Vagina (tissue), 2 donors: ENCODE measurements at regions not wholly inside any gene's neighbourhood (a gene's known extent, or its start where the extent isn't known, plus 50 kb on each side); places are given as distances from the start of the nearest gene placed in this dataset.

Experiments
- DNase-seq, 2 donors: peaks; one replicate each; pipeline ENCODE4 v3.0.0-alpha.2; 2017; ENCODE audit errors: extremely low spot score in 2 of 2
- H3K27ac ChIP-seq: fragments of 200-600 bp; sonication (generic); one replicate; pipeline ENCODE4 v1.5.1; 2019
- H3K27me3 ChIP-seq: fragments of 200-600 bp; sonication (generic); one replicate; pipeline ENCODE4 v1.5.1; 2019
- H3K36me3 ChIP-seq, 2 donors: fragments of 200-600 bp; sonication (generic); one replicate each; pipeline ENCODE4 v1.5.1; 2017 to 2019
- H3K4me1 ChIP-seq: fragments of 200-600 bp; sonication (generic); one replicate; pipeline ENCODE4 v1.5.1; 2019
- H3K4me3 ChIP-seq, 2 donors: fragments of 200-600 bp; sonication (generic); 1 replicate in 1 of 2; 2 replicates in 1 of 2; pipeline ENCODE4 v1.5.1; 2016 to 2019
- H3K9me3 ChIP-seq: fragments of 200-600 bp; sonication (generic); one replicate; pipeline ENCODE4 v1.5.1; 2019
- POLR2A ChIP-seq, 2 donors: fragments of 450-650 bp; IDR thresholded peaks; one replicate each; pipeline ENCODE4 v1.6.1; 2017; ENCODE audit warnings: antibody characterized with exemption in 2 of 2, mild to moderate bottlenecking in 2 of 2, moderate library complexity in 2 of 2
- POLR2AphosphoS5 ChIP-seq, 2 donors: sonication (generic); formaldehyde crosslinking; IDR thresholded peaks; one replicate each; pipeline ENCODE4 v1.9.0; 2017; ENCODE audit warnings: antibody characterized with exemption in 2 of 2, mild to moderate bottlenecking in 2 of 2, low read depth in 1 of 2; ENCODE audit not compliant: insufficient read depth in 1 of 2
- intact Hi-C: fragments of 100-400 bp; cut with DNase I; formaldehyde crosslinking; loops from one replicate; pipeline ENCODE4 v1.15.1; 2023
- TF ChIP-seq, protein P1 (sequence below), 3 experiments: fragments of 450-650 bp in 2 of 3; fragments of 200-600 bp in 1 of 3; sonication (generic) in 1 of 3; IDR thresholded peaks; one replicate each; pipeline ENCODE4 v1.5.1; 2017 to 2019; ENCODE audit warnings: antibody characterized with exemption in 3 of 3, mild to moderate bottlenecking in 2 of 3, moderate library complexity in 2 of 3

DNA sequence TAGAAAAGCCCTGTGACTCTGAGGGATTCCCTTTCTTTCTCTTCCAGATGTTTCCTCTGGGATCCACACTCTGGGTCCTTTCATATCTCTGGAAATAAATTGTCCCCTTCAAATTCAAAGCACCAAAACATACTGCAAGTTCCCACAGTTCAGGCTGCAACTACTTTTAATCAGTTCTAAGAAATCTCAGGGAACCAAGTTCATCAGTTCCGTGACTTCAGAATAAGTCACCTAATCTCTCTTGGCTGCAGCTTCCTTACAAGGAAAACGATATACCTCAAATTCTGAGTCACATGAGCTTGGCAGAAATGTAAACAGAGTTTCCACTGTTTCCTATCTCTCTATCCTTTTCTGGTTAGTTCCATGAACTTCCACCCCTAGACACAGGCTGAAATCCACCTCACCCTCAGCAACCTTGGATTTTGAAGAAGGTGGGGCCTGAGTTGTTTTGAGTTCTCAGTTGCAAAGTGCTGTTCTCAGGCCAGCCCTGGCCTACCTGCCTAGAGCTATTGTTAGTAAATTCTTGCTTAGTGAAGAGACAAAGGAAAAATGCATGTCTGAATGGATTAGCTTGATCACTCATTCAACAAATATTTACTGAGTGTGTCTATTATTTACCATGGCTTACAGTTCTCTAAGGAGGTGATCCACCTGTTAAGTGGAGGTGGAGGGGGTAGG lies 59.3 kb upstream of the IL6 start:
- Histone ChIP-seq H3K27me3 (no peaks in the 10 kb centered on the region), H3K9me3 (no peaks in the 10 kb centered on the region), H3K4me1 (no peaks in the 10 kb centered on the region), H3K4me3 (no peak overlapping the region), H3K27ac (no peak overlapping the region), H3K36me3 (no peaks in the 10 kb centered on the region)
- no peak for TF ChIP-seq POLR2A (IDR thresholded peaks at IDR 0.05)
- no peak for DNase-seq
- intact Hi-C loops: no loop called here

DNA sequence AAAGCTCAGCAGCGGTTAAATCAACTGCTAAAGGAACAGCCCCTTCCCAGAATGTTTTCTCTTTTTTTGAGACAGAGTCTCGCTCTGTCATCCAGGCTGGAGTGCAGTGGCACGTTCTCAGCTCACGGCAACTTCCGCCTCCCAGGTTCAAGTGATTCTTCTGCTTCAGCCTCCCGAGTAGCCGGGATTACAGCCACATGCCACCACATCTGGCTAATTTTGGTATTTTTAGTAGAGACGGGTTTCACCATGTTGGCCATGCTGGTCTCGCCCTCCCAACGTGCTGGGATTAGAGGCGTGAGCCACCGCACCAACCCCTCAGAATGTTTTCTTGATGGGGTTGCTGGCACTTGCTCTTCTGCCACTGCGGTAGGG lies 59.8 kb upstream of the IL6 start:
- Histone ChIP-seq H3K9me3 (no peaks in the 10 kb centered on the region), H3K4me3 (no peak overlapping the region), H3K4me1 (no peaks in the 10 kb centered on the region), H3K27me3 (no peaks in the 10 kb centered on the region), H3K27ac (no peak overlapping the region), H3K36me3 (no peaks in the 10 kb centered on the region)
- intact Hi-C loops: no loop called here
- no peak for TF ChIP-seq POLR2AphosphoS5 (IDR thresholded peaks at IDR 0.05; ENCODE audit: insufficient read depth in 1 of 2, low read depth in 1 of 2)
- TF ChIP-seq POLR2A (IDR thresholded peaks at IDR 0.05): no peak
- TF ChIP-seq, protein P1, sequence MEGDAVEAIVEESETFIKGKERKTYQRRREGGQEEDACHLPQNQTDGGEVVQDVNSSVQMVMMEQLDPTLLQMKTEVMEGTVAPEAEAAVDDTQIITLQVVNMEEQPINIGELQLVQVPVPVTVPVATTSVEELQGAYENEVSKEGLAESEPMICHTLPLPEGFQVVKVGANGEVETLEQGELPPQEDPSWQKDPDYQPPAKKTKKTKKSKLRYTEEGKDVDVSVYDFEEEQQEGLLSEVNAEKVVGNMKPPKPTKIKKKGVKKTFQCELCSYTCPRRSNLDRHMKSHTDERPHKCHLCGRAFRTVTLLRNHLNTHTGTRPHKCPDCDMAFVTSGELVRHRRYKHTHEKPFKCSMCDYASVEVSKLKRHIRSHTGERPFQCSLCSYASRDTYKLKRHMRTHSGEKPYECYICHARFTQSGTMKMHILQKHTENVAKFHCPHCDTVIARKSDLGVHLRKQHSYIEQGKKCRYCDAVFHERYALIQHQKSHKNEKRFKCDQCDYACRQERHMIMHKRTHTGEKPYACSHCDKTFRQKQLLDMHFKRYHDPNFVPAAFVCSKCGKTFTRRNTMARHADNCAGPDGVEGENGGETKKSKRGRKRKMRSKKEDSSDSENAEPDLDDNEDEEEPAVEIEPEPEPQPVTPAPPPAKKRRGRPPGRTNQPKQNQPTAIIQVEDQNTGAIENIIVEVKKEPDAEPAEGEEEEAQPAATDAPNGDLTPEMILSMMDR (IDR thresholded peaks at IDR 0.05): no peak
- DNase-seq: no peak

DNA sequence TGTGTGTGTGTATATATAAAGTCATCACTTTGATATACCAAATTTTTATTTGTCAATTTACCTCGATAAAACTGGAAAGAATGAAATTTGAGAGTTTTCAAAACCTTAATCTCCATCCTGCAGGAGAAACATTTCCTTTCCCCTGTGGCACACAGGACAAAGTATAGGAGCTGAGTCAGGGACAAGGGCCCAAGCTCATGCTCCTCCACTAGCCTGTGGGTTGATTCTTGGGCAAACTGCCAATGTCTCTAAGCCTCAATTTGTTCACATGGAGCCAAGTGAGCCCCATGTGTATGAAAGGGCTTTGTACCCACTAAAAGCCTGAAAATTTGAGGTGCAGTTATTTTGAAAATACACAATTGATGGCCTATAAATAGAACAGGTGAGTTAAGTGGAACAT lies 60.3 kb upstream of the IL6 start:
- DNase-seq: no peak
- intact Hi-C loops: no loop called here
- no peaks in the 10 kb centered on the region for H3K27me3 ChIP-seq
- H3K9me3 ChIP-seq: no peaks in the 10 kb centered on the region
- H3K4me1 ChIP-seq: no peaks in the 10 kb centered on the region
- no peaks in the 10 kb centered on the region for H3K36me3 ChIP-seq
- TF ChIP-seq POLR2A (IDR thresholded peaks at IDR 0.05): no peak
- no peak for TF ChIP-seq POLR2AphosphoS5 (IDR thresholded peaks at IDR 0.05; ENCODE audit: insufficient read depth in 1 of 2, low read depth in 1 of 2)
- TF ChIP-seq, protein P1 (IDR thresholded peaks at IDR 0.05): no peak
- H3K27ac ChIP-seq: no peak overlapping the region
- H3K4me3 ChIP-seq: no peak overlapping the region

DNA sequence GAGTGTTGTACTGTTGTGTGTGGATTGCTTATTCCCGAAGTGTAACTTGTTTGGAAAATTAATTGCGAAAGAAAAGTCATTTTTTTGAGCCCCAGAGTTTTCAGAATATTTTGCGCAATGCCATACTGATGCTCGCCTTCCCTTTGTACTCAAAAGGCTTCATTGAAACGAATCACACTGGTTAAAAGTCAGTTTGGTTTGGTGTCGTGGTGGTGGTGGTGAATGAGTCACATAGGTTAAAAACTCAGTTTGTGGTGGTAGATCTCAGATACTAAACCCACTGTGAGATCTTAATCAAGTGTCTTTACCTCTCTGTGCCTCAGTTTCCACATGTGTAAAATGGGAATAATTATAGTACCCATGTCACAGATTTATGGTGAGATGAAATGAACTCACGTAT lies 61.1 kb upstream of the IL6 start:
- intact Hi-C loops: no loop called here
- H3K4me3 ChIP-seq: no peak overlapping the region
- DNase-seq: no peak
- H3K4me1 ChIP-seq: no peaks in the 10 kb centered on the region
- no peaks in the 10 kb centered on the region for H3K36me3 ChIP-seq
- TF ChIP-seq, protein P1 (IDR thresholded peaks at IDR 0.05): no peak
- no peak for TF ChIP-seq POLR2AphosphoS5 (IDR thresholded peaks at IDR 0.05; ENCODE audit: insufficient read depth in 1 of 2, low read depth in 1 of 2)
- TF ChIP-seq POLR2A (IDR thresholded peaks at IDR 0.05): no peak
- H3K9me3 ChIP-seq: no peaks in the 10 kb centered on the region
- no peak overlapping the region for H3K27ac ChIP-seq
- no peaks in the 10 kb centered on the region for H3K27me3 ChIP-seq

DNA sequence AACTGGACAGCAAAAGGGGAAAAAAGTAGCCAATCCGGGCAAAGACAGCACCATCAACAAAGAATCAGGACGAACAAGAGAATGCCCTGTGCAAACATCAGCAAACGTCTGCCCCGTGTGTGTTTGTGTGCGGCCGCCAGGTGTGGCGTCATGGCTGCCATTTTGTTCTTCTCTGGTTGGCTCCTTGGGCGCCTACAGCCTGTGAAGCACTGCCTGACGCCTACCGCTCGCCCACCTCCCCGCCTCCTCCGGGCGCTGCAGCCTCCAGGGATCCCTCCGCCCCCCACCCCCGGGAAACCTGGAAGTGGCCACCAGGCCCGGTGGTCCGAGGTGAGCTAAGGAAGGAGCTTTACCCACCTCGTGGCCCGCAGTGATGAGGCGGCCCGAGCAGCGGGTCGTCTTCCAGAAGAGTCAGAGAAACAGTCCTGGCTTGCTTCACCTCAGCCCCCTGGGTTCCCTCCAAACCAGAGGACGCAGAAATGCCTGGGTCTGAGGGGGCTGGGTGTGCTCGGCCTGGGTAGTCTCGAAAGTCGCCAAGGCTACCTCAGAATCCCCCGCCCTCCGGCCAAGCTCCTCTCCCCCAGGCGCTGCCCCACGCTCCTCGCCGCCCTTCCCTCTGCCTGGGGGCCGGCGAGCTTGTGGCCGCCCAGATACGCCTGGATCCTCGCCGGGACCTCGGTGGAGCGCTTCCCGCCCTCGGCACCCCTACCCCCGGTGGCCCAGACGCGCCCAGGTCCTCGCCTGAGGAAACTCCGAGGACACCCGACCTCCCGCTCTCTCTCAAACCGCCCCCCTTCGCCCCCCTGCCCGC lies 61.8 kb upstream of the IL6 start:
- DNase-seq: no peak
- Histone ChIP-seq H3K36me3 (no peaks in the 10 kb centered on the region), H3K27ac (no peak overlapping the region), H3K4me3 (no peak overlapping the region), H3K9me3 (no peaks in the 10 kb centered on the region), H3K4me1 (no peaks in the 10 kb centered on the region), H3K27me3 (no peaks in the 10 kb centered on the region)
- intact Hi-C loops: no loop called here
- TF ChIP-seq POLR2AphosphoS5 (IDR thresholded peaks at IDR 0.05; ENCODE audit: insufficient read depth in 1 of 2, low read depth in 1 of 2) (no peak), POLR2A (IDR thresholded peaks at IDR 0.05) (no peak)
- TF ChIP-seq, protein P1 (IDR thresholded peaks at IDR 0.05): no peak
